HEK293T (cell line): ENCODE measurements at regions not wholly inside any gene's neighbourhood (a gene's known extent, or its start where the extent isn't known, plus 50 kb on each side); places are given as distances from the start of the nearest gene placed in this dataset.

Experiments
- CTCF ChIA-PET: fragments of 350-600 bp; formaldehyde crosslinking; extraction: SDS; loops from one replicate; lab custom pipeline; 2021; ENCODE audit warnings: antibody characterized with exemption, inconsistent platforms; lab: Yijun Ruan, JAX
- POLR2A ChIA-PET: fragments of 350-600 bp; formaldehyde crosslinking; extraction: SDS; loops from one replicate; lab custom pipeline; 2020; ENCODE audit warnings: antibody characterized with exemption, inconsistent platforms; lab: Yijun Ruan, JAX
- DNase-seq: peaks from one replicate; pipeline ENCODE4 v3.0.0; 2012; ENCODE audit warnings: mixed read lengths; ENCODE audit errors: extremely low spot score
- ARNT ChIP-seq: fragments of 450-650 bp; IDR thresholded peaks from 2 replicates; pipeline ENCODE4 v1.6.1; 2017; ENCODE audit warnings: mild to moderate bottlenecking
- BHLHE40 ChIP-seq: fragments of 450-650 bp; IDR thresholded peaks from 2 replicates; pipeline ENCODE4 v1.6.1; 2016; ENCODE audit warnings: mild to moderate bottlenecking, moderate library complexity, borderline replicate concordance
- CTBP1 ChIP-seq: fragments of 450-650 bp; IDR thresholded peaks from 2 replicates; pipeline ENCODE4 v1.6.1; 2016; ENCODE audit warnings: borderline replicate concordance
- ELF4 ChIP-seq: fragments of 450-650 bp; IDR thresholded peaks from 2 replicates; pipeline ENCODE4 v1.6.1; 2017; ENCODE audit warnings: antibody characterized with exemption
- FOXA1 ChIP-seq: fragments of 450-650 bp; IDR thresholded peaks from 2 replicates; pipeline ENCODE4 v1.6.1; 2016; ENCODE audit warnings: mild to moderate bottlenecking
- FOXK2 ChIP-seq: fragments of 450-650 bp; IDR thresholded peaks from 2 replicates; pipeline ENCODE4 v1.6.1; 2016; ENCODE audit warnings: mild to moderate bottlenecking
- FOXM1 ChIP-seq: fragments of 450-650 bp; IDR thresholded peaks from 2 replicates; pipeline ENCODE4 v1.6.1; 2017; ENCODE audit warnings: mild to moderate bottlenecking, borderline replicate concordance
- HDGF ChIP-seq: fragments of 450-650 bp; IDR thresholded peaks from 2 replicates; pipeline ENCODE4 v1.6.1; 2017; ENCODE audit warnings: antibody characterized with exemption, borderline replicate concordance
- L3MBTL2 ChIP-seq: fragments of 450-650 bp; conservative IDR thresholded peaks from 2 replicates; pipeline ENCODE4 v1.6.1; 2016; ENCODE audit warnings: mild to moderate bottlenecking
- LEF1 ChIP-seq: fragments of 450-650 bp; IDR thresholded peaks from 2 replicates; pipeline ENCODE4 v1.6.1; 2017; ENCODE audit warnings: mild to moderate bottlenecking, borderline replicate concordance
- NFRKB ChIP-seq: fragments of 450-650 bp; IDR thresholded peaks from 2 replicates; pipeline ENCODE4 v1.6.1; 2016; ENCODE audit warnings: mild to moderate bottlenecking, moderate library complexity
- PKNOX1 ChIP-seq: fragments of 450-650 bp; IDR thresholded peaks from 2 replicates; pipeline ENCODE4 v1.6.1; 2016
- SP1 ChIP-seq: fragments of 450-650 bp; IDR thresholded peaks from 2 replicates; pipeline ENCODE4 v1.6.1; 2017
- SUZ12 ChIP-seq: fragments of 450-650 bp; IDR thresholded peaks from 2 replicates; pipeline ENCODE4 v1.6.1; 2016; ENCODE audit warnings: mild to moderate bottlenecking
- TARDBP ChIP-seq: fragments of 450-650 bp; IDR thresholded peaks from 2 replicates; pipeline ENCODE4 v1.6.1; 2016
- ZNF384 ChIP-seq: fragments of 450-650 bp; IDR thresholded peaks from 2 replicates; pipeline ENCODE4 v1.6.1; 2016

GRCh38 chr9:108603141-108603540, 252.6 kb downstream of the ACTL7B start:
- ChIA-PET CTCF (no interaction called here), POLR2A (no interaction called here)
- DNase-seq, result no peak
- no peak for TF ChIP-seq HDGF
- no peak for TF ChIP-seq PKNOX1
- no peak for TF ChIP-seq ARNT
- no peak for TF ChIP-seq SUZ12
- TF ChIP-seq L3MBTL2, result no peak
- no peak for TF ChIP-seq SP1

- POLR2A ChIA-PET, result no interaction called here
- no peak for DNase-seq
- CTCF ChIA-PET, result no interaction called here
- TF ChIP-seq NFRKB (no peak), LEF1 (no peak), HDGF (no peak), L3MBTL2 (no peak), FOXM1 (no peak), FOXK2 (no peak), TARDBP (no peak), PKNOX1 (no peak), ZNF384 (no peak)
These were observed 254.9 kb downstream of the ACTL7B start for GRCh38 chr9:108600896-108601295.

DNA sequence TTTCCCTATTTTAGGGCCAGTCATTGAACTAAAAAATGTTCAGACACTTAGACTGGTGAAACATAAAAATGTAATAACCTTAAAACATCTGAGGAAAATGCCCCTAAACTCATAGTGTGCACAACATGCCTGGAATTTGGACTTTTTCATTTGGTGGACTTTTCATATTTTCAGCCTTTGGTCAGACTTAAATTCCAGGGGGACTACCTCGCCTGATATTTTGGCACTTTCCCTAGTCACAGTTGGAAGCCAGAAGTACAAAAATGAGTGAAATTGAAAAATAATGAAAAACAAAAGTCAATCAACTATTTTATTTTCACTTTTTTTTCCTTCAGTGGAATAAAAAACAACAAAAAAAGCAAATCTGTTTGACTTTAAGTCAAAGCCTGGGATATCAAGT, 256.2 kb downstream of the ACTL7B start:
- TF ChIP-seq FOXK2 (no peak), L3MBTL2 (no peak), NFRKB (no peak), ZNF384 (no peak), ARNT (no peak), BHLHE40 (no peak), SUZ12 (no peak), FOXM1 (no peak), SP1 (no peak), FOXA1 (no peak), PKNOX1 (no peak), CTBP1 (no peak), ELF4 (no peak), TARDBP (no peak), LEF1 (no peak), HDGF (no peak)
- ChIA-PET POLR2A (no interaction called here), CTCF (no interaction called here)
- no peak for DNase-seq

DNA sequence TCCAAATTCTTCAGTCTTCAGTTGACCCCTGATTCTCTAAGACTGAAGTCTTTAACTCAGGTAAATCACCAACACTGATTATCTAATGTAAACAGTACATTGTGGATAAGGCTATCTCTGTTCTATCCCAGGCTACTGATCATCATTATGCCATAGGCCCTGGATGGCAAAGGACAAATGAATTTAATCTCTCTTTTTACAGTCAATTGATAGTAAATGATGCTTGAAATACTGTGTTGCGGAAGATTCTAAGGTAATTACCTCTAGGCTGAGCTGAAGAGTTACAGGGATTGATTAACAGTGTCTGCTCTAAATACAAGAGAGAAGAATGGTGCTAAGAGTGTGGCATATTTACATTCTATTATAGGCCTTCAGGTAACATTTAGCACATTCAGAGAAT, 264.7 kb downstream of the ACTL7B start:
- TF ChIP-seq ELF4, result no peak
- POLR2A ChIA-PET, result no interaction called here
- no peak for DNase-seq
- CTCF ChIA-PET, result interaction anchor here (0.7 kb wide), 1 partner anchor 103 kb away, joined by 3 read pairs; no protein-coding TSS in a partner anchor

DNA sequence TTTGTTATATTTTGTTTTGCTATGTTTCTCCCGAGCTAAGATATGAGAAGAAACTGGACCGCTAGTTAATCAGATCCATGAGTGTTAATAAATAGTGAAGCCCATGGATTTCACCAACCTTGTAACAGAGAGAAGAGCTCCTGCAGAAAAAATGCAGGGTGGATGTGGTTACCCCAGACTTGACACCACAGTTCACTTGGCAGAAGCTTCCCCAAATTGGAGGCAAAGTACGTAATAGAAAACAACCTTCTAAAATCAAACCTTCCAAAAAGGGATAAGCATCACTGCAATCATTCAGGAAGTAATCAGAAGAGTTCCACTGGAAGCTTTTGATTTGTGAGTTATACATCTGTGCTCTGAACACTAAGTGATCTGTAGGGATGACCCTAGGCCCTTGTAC, 267.5 kb downstream of the ACTL7B start:
- POLR2A ChIA-PET, result no interaction called here
- CTCF ChIA-PET, result interaction anchor here (0.9 kb wide), 1 partner anchor 37 kb away, joined by 3 read pairs; no protein-coding TSS in a partner anchor
- DNase-seq, result no peak
- no peak for TF ChIP-seq FOXA1
- TF ChIP-seq ARNT, result no peak
- TF ChIP-seq SP1, result no peak
- TF ChIP-seq L3MBTL2, result no peak
- TF ChIP-seq FOXK2, result no peak
- no peak for TF ChIP-seq ZNF384
- TF ChIP-seq BHLHE40, result no peak
- TF ChIP-seq NFRKB, result no peak
- no peak for TF ChIP-seq ELF4
- no peak for TF ChIP-seq SUZ12
- TF ChIP-seq HDGF, result no peak
- no peak for TF ChIP-seq FOXM1
- TF ChIP-seq LEF1, result no peak
- TF ChIP-seq CTBP1, result no peak

- POLR2A ChIA-PET, result no interaction called here
- CTCF ChIA-PET, result no interaction called here
- DNase-seq, result no peak
- TF ChIP-seq CTBP1 (no peak), FOXA1 (no peak), HDGF (no peak), ARNT (no peak), L3MBTL2 (no peak), BHLHE40 (no peak)
These were observed 269.2 kb downstream of the ACTL7B start for GRCh38 chr9:108586471-108587139.

GRCh38 chr9:108584860-108585259, 270.9 kb downstream of the ACTL7B start:
- POLR2A ChIA-PET, result no interaction called here
- no peak for DNase-seq
- CTCF ChIA-PET, result no interaction called here
- no peak for TF ChIP-seq FOXA1
- no peak for TF ChIP-seq TARDBP
